A673 (cell line): ENCODE measurements at regions not wholly inside any gene's neighbourhood (a gene's known extent, or its start where the extent isn't known, plus 50 kb on each side); places are given as distances from the start of the nearest gene placed in this dataset.

Experiments
- BruUV-seq: library from RNA; stranded (reverse); fragments of 400-500 nt; replicated peaks from 2 replicates; lab custom pipeline; 2021; lab: Mats Ljungman, UMichigan
- CTCF ChIA-PET: fragments of 300-600 bp; sonication (Branson Sonifier 250); formaldehyde crosslinking; loops from one replicate; lab custom pipeline; 2022; ENCODE audit warnings: antibody characterized with exemption; lab: Charles Lee
- POLR2A ChIA-PET: fragments of 300-600 bp; sonication (Branson Sonifier 250); formaldehyde crosslinking; loops from one replicate; lab custom pipeline; 2022; ENCODE audit warnings: antibody characterized with exemption; ENCODE audit not compliant: low non-redundant PET; lab: Charles Lee
- DNase-seq: peaks from one replicate; pipeline ENCODE4 v3.0.0-alpha.2; 2015; ENCODE audit warnings: low spot score
- H3K27ac ChIP-seq: fragments of 200-600 bp; sonication (generic); 2 replicates; pipeline ENCODE4 v1.5.1; 2016; ENCODE audit warnings: mixed run types, low read depth, mild to moderate bottlenecking, mixed read lengths, antibody characterized with exemption, low read length; ENCODE audit not compliant: poor library complexity, severe bottlenecking
- H3K27me3 ChIP-seq: fragments of 200-600 bp; sonication (generic); replicated peaks from 2 replicates; pipeline ENCODE4 v1.6.1; 2017; ENCODE audit warnings: mixed run types, low read depth, mild to moderate bottlenecking, mixed read lengths, antibody characterized with exemption, low read length; ENCODE audit not compliant: insufficient read depth, poor library complexity
- H3K36me3 ChIP-seq: fragments of 200-600 bp; sonication (generic); 2 replicates; pipeline ENCODE4 v1.6.1; 2016; ENCODE audit warnings: mixed run types, mild to moderate bottlenecking, mixed read lengths, antibody characterized with exemption, low read length; ENCODE audit not compliant: insufficient read depth, poor library complexity, severe bottlenecking
- H3K4me1 ChIP-seq: fragments of 200-600 bp; sonication (generic); 2 replicates; pipeline ENCODE4 v1.6.1; 2017; ENCODE audit warnings: mixed run types, mild to moderate bottlenecking, mixed read lengths, antibody characterized with exemption, low read length; ENCODE audit not compliant: insufficient read depth, poor library complexity, severe bottlenecking
- H3K4me3 ChIP-seq: fragments of 200-600 bp; sonication (generic); 2 replicates; pipeline ENCODE4 v1.5.1; 2016; ENCODE audit warnings: low read depth, mixed run types, mild to moderate bottlenecking, mixed read lengths, low read length; ENCODE audit not compliant: poor library complexity, severe bottlenecking
- H3K9me3 ChIP-seq: fragments of 200-600 bp; sonication (generic); 2 replicates; pipeline ENCODE4 v1.6.1; 2016; ENCODE audit warnings: mixed run types, low read depth, mild to moderate bottlenecking, mixed read lengths, antibody characterized with exemption, low read length; ENCODE audit not compliant: poor library complexity, severe bottlenecking
- CTCF ChIP-seq: fragments of 300-800, 200-600 bp; sonication (generic); conservative IDR thresholded peaks from 2 replicates; pipeline ENCODE4 v1.5.1; 2017; ENCODE audit warnings: low read depth, mild to moderate bottlenecking, antibody characterized with exemption, low read length, moderate library complexity, mixed read lengths
- EZH2 ChIP-seq: fragments of 200-600 bp; sonication (generic); IDR thresholded peaks from 2 replicates; pipeline ENCODE4 v1.6.1; 2017; ENCODE audit warnings: borderline replicate concordance, low read depth, mild to moderate bottlenecking, mixed read lengths, antibody characterized with exemption, low read length; ENCODE audit not compliant: poor library complexity, severe bottlenecking
- intact Hi-C: fragments of 100-400 bp; cut with micrococcal nuclease; formaldehyde crosslinking; loops from one replicate; pipeline ENCODE4 v1.10.0; 2022; ENCODE audit not compliant: unreplicated experiment

- Histone ChIP-seq H3K9me3 (peaks cover 30% of the 10 kb centered on the region), H3K4me3 (no peak overlapping the region), H3K4me1 (no peaks in the 10 kb centered on the region), H3K27me3 (no peaks in the 10 kb centered on the region), H3K36me3 (no peaks in the 10 kb centered on the region), H3K27ac (no peak overlapping the region)
- TF ChIP-seq EZH2 (no peak), CTCF (no peak)
- POLR2A ChIA-PET, result no interaction called here
- no TSS peak for BruUV-seq
- intact Hi-C loops, result no loop called here
- CTCF ChIA-PET, result no interaction called here
- no peak for DNase-seq
These were observed 714.0 kb upstream of the GHITM start for GRCh38 chr10:83425306-83425705.

DNA sequence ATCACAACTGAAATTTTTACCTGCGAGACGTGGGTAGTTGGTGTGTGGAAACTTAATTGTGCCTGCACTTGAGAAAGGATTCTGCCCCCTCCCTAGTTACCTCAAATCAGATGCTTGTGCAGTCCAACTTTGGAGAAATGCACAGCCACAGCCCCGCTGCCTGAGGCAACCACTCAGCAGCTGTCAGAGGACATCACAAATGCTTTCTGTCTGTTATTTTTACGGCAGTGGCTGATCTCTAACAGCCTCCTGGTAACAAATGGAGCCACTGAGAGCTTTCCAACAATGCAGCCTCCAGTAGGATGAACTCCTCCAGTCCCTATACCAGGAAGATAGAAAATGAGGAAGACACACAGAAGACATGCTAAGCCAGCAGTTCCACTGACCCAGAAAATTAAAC is 712.2 kb upstream of the GHITM start:
- TF ChIP-seq CTCF (no peak), EZH2 (no peak)
- ChIA-PET POLR2A (no interaction called here), CTCF (no interaction called here)
- Histone ChIP-seq H3K27me3 (no peaks in the 10 kb centered on the region), H3K9me3 (peaks cover 27% of the 10 kb centered on the region), H3K36me3 (no peaks in the 10 kb centered on the region), H3K27ac (no peak overlapping the region), H3K4me3 (no peak overlapping the region), H3K4me1 (no peaks in the 10 kb centered on the region)
- DNase-seq, result no peak
- BruUV-seq, result no TSS peak
- intact Hi-C loops, result no loop called here

- Histone ChIP-seq H3K4me1 (no peaks in the 10 kb centered on the region), H3K27ac (no peak overlapping the region), H3K36me3 (no peaks in the 10 kb centered on the region), H3K4me3 (no peak overlapping the region), H3K9me3 (peaks cover 22% of the 10 kb centered on the region), H3K27me3 (no peaks in the 10 kb centered on the region)
- BruUV-seq, result no TSS peak
- ChIA-PET POLR2A (no interaction called here), CTCF (interaction anchor here (0.7 kb wide), 1 partner anchor 402 kb away, joined by 3 read pairs; no protein-coding TSS in a partner anchor)
- intact Hi-C loops, result no loop called here
- DNase-seq, result no peak
- TF ChIP-seq CTCF (no peak), EZH2 (no peak)
These were observed 706.9 kb upstream of the GHITM start for GRCh38 chr10:83432261-83433045.
